Suprapubic skin (tissue), 4 donors: ENCODE measurements at regions not wholly inside any gene's neighbourhood (a gene's known extent, or its start where the extent isn't known, plus 50 kb on each side); places are given as distances from the start of the nearest gene placed in this dataset.

ENCODE experiments used
- DNase-seq, 2 donors: peaks; one replicate each; pipeline ENCODE4 v3.0.0-alpha.2; 2019; ENCODE audit warnings: low spot score in 2 of 2
- H3K27ac ChIP-seq: fragments of 200-600 bp; sonication (generic); one replicate; pipeline ENCODE4 v1.5.1; 2019
- H3K27me3 ChIP-seq: fragments of 200-600 bp; sonication (generic); one replicate; pipeline ENCODE4 v1.5.1; 2019
- H3K36me3 ChIP-seq: fragments of 200-600 bp; sonication (generic); one replicate; pipeline ENCODE4 v1.5.1; 2019
- H3K4me1 ChIP-seq: fragments of 200-600 bp; sonication (generic); one replicate; pipeline ENCODE4 v1.5.1; 2019
- H3K4me3 ChIP-seq: fragments of 200-600 bp; sonication (generic); one replicate; pipeline ENCODE4 v1.5.1; 2019; ENCODE audit warnings: mild to moderate bottlenecking
- H3K9me3 ChIP-seq: fragments of 200-600 bp; sonication (generic); one replicate; pipeline ENCODE4 v1.5.1; 2019
- CTCF ChIP-seq, 2 donors: fragments of 200-600 bp in 1 of 2; fragments of 450-650 bp in 1 of 2; sonication (generic) in 1 of 2; IDR thresholded peaks; one replicate each; pipeline ENCODE4 v1.5.1; 2016 to 2019; ENCODE audit warnings: antibody characterized with exemption in 2 of 2, mild to moderate bottlenecking in 1 of 2, moderate library complexity in 1 of 2
- EP300 ChIP-seq: sonication (generic); formaldehyde crosslinking; IDR thresholded peaks from one replicate; pipeline ENCODE4 v1.6.1; 2017; ENCODE audit warnings: antibody characterized with exemption
- POLR2A ChIP-seq, 2 donors: fragments of 450-650 bp; IDR thresholded peaks; one replicate each; pipeline ENCODE4 v1.6.1; 2017; ENCODE audit warnings: antibody characterized with exemption in 2 of 2, mild to moderate bottlenecking in 2 of 2, moderate library complexity in 2 of 2
- POLR2AphosphoS5 ChIP-seq, 3 donors: sonication (generic); formaldehyde crosslinking; IDR thresholded peaks; one replicate each; pipeline ENCODE4 v1.6.1; 2017; ENCODE audit warnings: antibody characterized with exemption in 3 of 3
- WGBS: methylation state at CpG from one replicate; pipeline ENCODE4 v1.1.5; 2018; 5-methylcytosine and 5-hydroxymethylcytosine counted together

GRCh38 chr2:234430871-234431270 is 66.0 kb downstream of the ARL4C start:
- H3K36me3 ChIP-seq, result no peaks in the 10 kb centered on the region
- no peak for TF ChIP-seq CTCF (IDR thresholded peaks at IDR 0.05)
- TF ChIP-seq POLR2AphosphoS5 (IDR thresholded peaks at IDR 0.05), result no peak
- no peak for TF ChIP-seq EP300
- TF ChIP-seq POLR2A (IDR thresholded peaks at IDR 0.05), result no peak
- H3K27me3 ChIP-seq, result no peaks in the 10 kb centered on the region
- WGBS, result 80% methylated on average over 2 of the region's 2 CpGs
- DNase-seq, result no peak
- no peak overlapping the region for H3K4me3 ChIP-seq
- no peak overlapping the region for H3K27ac ChIP-seq
- H3K9me3 ChIP-seq, result no peaks in the 10 kb centered on the region
- peaks cover 3% of the 10 kb centered on the region for H3K4me1 ChIP-seq

GRCh38 chr2:234429265-234429664 is 67.6 kb downstream of the ARL4C start:
- Histone ChIP-seq H3K27me3 (no peaks in the 10 kb centered on the region), H3K4me3 (no peak overlapping the region), H3K9me3 (no peaks in the 10 kb centered on the region), H3K36me3 (no peaks in the 10 kb centered on the region), H3K27ac (no peak overlapping the region), H3K4me1 (peaks cover 10% of the 10 kb centered on the region)
- WGBS, result 83% methylated on average over 4 of the region's 5 CpGs
- no peak for DNase-seq
- TF ChIP-seq EP300 (no peak), POLR2A (IDR thresholded peaks at IDR 0.05) (no peak), CTCF (IDR thresholded peaks at IDR 0.05) (no peak), POLR2AphosphoS5 (IDR thresholded peaks at IDR 0.05) (no peak)

GRCh38 chr2:234427081-234428061 is 69.5 kb downstream of the ARL4C start:
- TF ChIP-seq EP300, result no peak
- TF ChIP-seq CTCF (IDR thresholded peaks at IDR 0.05), result no peak
- TF ChIP-seq POLR2AphosphoS5 (IDR thresholded peaks at IDR 0.05), result no peak
- TF ChIP-seq POLR2A (IDR thresholded peaks at IDR 0.05), result no peak
- Histone ChIP-seq H3K27ac (no peak overlapping the region), H3K4me3 (no peak overlapping the region), H3K36me3 (no peaks in the 10 kb centered on the region), H3K4me1 (peaks cover 19% of the 10 kb centered on the region), H3K9me3 (no peaks in the 10 kb centered on the region), H3K27me3 (no peaks in the 10 kb centered on the region)
- DNase-seq, result no peak
- WGBS, result 76% methylated on average over 15 of the region's 15 CpGs

GRCh38 chr2:234426616-234427015 is 70.3 kb downstream of the ARL4C start:
- 58% methylated on average over 3 of the region's 4 CpGs for WGBS
- Histone ChIP-seq H3K27me3 (no peaks in the 10 kb centered on the region), H3K36me3 (no peaks in the 10 kb centered on the region), H3K4me1 (peaks cover 25% of the 10 kb centered on the region), H3K9me3 (no peaks in the 10 kb centered on the region), H3K27ac (no peak overlapping the region), H3K4me3 (no peak overlapping the region)
- no peak for DNase-seq
- TF ChIP-seq POLR2A (IDR thresholded peaks at IDR 0.05) (no peak), POLR2AphosphoS5 (IDR thresholded peaks at IDR 0.05) (no peak), EP300 (no peak), CTCF (IDR thresholded peaks at IDR 0.05) (no peak)
